GDM1 (cell line): ENCODE measurements at regions not wholly inside any gene's neighbourhood (a gene's known extent, or its start where the extent isn't known, plus 50 kb on each side); places are given as distances from the start of the nearest gene placed in this dataset.
"Not testable (repeated sequence)": the region's sequence is repeated elsewhere in the genome, so short reads cannot be mapped to it uniquely, and the experiment has no call there.

Experiments used
- DNase-seq: peaks from one replicate; lab custom pipeline; 2025; lab: John Stamatoyannopoulos, UW

- no peak for DNase-seq
Measured at GRCh38 chr17:52885882-52886281, 727.4 kb upstream of the CA10 start.

DNA sequence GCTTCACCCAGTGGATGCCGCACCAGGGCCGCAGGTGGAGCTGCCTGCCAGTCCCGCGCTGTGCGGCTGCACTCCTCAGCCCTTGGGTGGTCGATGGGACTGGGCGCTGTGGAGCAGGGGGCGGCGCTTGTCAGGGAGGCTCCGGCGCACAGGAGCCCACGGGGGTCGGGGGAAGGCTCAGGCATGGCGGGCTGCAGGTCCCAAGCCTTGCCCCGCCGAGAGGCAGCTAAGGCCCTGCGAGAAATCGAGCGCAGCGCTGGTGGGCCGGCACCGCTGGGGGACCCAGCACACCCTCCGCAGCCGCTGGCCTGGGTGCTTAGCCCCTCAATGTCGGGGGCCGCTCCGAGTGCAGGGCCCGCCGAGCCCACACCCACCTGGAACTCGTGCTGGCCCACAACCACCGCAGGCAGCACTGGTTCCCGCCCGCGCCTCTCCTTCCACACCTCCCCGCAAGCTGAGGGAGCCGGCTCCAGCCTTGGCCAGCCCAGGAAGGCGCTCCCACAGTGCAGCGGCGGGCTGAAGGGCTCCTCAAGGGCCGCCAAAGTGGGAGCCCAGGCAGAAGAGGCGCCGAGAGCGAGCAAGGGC lies 725.5 kb upstream of the CA10 start:
- not testable (repeated sequence) for DNase-seq

DNA sequence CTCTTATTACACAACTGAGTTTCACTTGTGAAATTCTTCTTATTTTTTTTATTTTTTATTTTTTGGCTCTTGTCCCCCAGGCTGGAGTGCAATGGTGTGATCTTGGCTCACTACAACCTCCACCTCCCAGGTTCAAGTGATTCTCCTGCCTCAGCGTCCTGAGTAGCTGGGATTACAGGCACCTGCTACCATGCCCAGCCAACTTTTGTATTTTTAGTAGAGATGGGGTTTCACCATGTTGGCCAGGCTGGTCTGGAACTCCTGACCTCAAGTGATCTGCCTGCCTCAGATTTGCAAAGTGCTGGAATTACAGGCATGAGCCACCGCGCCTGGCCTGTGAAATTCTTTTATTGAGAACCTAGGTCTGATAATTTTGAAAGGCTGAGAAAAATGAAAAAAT lies 688.3 kb upstream of the CA10 start:
- DNase-seq: not testable (repeated sequence)

DNA sequence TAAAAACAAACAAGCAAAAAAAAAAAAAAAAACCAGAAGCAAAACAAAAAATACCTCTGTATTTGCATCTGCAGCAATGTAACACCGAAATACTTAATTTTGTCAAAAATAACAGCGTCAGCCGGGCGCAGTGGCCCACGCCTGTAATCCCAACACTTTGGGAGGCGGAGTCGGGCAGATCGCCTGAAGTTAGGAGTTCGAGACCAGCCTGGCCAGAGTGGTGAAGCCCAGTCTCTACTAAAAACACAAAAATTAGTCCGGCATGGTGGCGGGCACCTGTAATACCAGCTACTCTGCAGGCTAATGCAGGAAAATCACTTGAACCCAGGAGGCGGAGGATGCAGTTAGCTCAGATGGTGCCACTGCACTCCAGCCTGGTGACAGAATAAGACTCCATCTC lies 683.5 kb upstream of the CA10 start:
- no peak for DNase-seq

GRCh38 chr17:52837492-52837891 lies 679.0 kb upstream of the CA10 start:
- DNase-seq: no peak

- no peak for DNase-seq
Measured at GRCh38 chr17:52831536-52831935, 673.0 kb upstream of the CA10 start.

- no peak for DNase-seq
Measured at GRCh38 chr17:52828621-52829020, 670.1 kb upstream of the CA10 start.

DNA sequence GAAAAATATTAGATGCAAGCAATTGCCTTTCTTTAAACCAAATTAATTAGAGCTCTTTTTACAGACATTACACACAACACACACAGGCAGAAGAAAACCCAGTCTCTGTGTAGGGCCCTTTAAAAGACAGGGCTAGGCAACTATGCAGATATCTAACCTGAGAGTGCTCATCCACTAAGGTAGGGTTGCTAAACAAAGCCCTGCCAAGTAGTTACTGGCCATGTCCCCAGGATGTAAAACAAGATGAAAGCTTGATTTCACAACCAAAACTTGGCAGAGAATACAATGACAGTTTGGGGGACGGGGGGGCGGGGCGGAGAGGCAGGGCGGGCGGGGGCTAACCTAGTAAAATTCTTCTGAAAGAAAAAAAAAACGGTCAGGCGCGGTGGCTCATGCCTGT lies 669.0 kb upstream of the CA10 start:
- no peak for DNase-seq

GRCh38 chr17:52824542-52824941 lies 666.0 kb upstream of the CA10 start:
- no peak for DNase-seq

- no peak for DNase-seq
Measured at GRCh38 chr17:52823155-52823554, 664.6 kb upstream of the CA10 start.

DNA sequence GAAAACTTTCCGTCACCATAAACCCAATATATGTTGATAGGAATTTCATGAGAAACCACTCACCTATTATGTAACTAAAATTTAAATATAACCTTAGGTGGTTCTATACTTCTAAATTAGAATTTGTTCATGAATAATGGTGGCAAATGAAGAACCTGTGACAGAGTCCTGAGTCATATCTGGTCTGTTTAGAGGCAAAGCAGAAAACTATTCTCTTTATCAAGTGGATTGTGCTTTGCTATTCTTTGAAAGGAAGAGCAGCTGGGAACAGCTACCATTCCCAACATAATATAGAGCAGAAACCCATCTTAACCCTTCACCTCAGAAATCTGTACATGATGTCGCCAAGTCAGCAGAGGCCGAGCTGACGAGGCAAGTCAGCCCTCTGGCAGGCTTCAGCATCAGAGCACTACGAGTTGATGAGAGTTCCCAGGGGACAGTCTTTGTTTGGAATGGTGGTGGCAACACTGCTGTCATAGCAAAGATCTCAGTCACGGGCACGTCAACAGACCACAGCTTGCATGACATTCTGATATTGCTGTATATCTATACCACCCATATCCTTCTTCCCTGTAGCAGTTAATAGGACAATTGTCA lies 631.9 kb upstream of the CA10 start:
- DNase-seq: no peak

DNA sequence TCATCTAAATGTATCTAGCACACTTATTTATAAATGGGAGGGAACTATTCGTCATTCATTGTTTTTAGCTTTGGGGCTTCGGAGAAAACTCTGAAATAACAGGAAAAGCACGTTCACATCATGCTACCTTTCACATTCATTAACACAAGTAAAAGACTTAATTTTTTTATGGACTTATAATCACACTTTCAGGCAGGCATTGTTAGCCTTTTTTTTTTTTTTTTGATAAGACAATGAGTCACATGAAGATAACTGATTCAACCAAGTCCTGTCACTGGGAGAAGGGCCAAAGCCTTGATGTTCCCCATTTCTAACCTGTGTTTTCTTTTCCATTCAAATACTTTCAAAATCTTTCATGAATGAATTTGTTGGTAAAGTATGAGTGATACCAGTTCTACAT lies 631.3 kb upstream of the CA10 start:
- DNase-seq: no peak

DNA sequence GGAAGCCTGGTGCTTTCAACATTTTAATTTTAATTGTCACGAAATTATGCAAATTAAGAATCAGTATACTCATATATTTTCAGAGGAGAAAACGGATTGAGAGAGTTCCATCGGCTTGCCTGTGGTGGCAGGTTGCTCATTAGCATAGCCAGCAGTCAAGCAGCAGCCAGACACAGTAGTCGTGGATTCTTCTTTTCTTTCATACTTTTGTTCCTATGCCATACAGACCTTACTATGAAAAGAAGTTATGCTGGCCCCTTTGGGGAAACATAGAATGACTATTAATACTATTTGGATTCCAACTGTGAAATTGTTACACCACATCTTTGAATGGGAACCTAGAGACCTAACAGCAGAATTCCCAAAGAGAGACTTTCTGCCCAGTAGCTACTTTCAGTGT lies 617.7 kb upstream of the CA10 start:
- no peak for DNase-seq

- no peak for DNase-seq
Measured at GRCh38 chr17:52762794-52763167, 604.3 kb upstream of the CA10 start.

DNA sequence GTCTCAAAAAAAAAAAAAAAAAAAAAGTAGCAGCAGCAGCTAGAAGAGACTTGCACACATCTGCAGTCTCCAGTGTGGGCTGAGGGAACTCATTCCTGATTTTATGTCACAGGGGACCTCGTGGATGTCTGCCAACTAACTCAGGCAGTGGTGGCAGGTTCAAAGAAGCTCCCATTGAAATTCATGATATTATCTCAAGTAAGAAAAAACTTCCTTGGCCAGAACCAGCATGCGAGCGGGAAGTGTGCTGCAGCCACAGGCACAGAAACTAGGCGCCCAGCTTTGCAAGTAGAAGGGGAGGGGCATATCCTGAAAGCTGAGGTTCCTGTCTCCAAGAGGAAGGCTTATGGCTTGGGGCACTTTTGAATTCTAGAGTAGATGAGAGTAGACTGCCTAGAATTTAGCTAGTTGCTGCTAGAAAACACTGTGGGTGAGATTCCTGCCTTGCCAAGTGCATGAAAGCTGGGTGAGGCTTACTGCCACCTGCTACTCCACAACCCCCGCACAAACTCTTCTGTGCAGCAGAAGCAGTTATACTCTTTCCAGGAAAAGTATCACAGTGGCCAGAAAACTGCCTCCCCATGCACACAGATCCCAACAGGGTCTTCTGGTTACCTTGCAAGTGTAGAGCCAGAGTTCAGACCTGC lies 603.8 kb upstream of the CA10 start:
- no peak for DNase-seq

DNA sequence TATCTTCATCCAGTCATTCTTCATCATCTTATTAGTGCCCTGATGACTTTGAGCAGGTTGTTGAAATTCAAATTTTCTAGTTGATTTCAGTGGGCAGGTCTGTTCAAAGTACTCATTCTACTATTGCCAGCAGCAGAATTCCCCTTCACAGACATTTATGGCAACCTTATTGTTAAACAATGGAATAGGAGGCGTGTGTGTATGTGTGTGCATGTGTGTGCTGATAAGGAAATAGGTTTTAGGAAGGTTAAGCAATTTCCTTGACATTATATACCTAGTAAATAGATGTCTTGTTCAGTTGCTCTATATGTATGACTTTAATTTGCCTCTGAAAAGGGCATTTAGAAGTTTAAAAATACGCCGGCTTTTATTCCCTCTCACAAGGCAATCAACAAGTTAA lies 601.4 kb upstream of the CA10 start:
- no peak for DNase-seq

- DNase-seq: no peak
Measured at GRCh38 chr17:52758481-52758880, 600.0 kb upstream of the CA10 start.

DNA sequence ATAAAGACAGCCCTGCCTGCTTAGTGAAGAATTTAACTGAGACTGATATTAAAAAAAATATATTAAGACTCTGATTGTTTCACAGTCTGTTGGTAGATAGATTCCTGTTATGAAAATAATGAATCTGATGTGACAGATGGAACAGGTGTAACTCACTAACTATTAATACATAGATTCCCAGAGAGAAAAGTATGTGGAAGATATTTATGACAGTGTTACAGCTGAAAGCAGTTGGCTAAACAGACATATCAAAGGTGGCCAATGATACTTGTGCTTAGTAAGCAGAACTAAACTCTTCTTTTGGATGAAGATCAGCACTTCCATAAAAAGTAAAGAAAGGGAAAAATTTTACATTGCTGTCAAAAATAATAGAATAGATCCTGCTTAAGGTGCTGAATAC lies 598.2 kb upstream of the CA10 start:
- no peak for DNase-seq

DNA sequence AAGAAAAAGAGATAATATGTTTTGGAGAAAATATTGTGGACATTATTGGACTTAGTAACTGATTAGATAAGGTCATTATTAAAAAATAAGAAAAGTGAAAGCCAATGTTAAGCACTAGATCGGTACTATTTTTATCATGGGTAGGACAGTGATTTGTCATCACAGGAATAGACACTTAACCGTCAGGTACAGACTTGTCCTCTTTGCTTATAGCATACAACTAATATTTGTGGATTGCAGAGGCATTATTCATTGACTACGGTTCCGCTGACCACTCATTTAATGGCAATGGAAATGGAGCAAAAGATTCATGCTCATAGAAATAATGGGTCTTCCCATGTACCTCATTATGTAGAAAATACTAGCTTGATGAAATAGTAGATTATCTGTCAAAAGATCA lies 596.3 kb upstream of the CA10 start:
- no peak for DNase-seq

GRCh38 chr17:52751051-52751450 lies 592.5 kb upstream of the CA10 start:
- DNase-seq: no peak

GRCh38 chr17:52744179-52744578 lies 585.7 kb upstream of the CA10 start:
- DNase-seq: no peak

DNA sequence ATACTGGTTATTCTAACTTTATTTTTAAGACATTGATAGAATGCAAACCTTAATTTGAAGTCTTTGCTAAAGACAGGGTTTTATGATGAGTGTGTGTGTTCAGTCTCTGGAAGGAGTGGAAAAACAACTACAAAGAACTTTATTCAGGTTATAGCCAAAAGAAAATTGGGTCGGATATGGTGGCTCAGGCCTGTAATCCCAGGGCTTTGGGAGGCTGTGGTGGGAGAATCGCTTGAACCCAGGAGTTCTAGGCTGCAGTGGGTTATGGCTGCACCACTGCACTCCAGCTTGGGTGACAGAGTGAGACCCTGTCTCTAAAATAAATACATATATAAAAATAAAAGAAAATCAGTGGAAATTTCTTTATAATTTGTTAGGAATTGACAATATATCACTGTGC lies 581.5 kb upstream of the CA10 start:
- no peak for DNase-seq

DNA sequence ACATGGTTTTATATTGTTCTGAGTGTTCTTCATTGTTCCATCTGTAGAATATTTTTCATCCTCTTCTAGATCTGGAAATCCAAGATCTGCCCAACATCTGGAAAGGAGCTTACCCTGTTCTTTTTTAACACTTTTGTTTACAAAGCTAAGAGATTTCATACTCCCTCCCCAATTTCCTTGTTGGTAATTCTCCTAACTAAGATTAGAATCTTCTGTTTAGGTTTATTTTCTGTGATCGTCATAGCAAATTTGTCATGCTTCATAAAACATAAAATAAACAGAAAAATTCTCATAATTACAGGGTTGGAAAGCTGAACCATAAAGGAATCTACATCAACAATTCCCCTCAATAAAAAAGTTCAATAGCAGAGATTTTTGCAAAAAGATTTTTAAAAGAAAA lies 580.3 kb upstream of the CA10 start:
- DNase-seq: no peak

GRCh38 chr17:52737071-52737470 lies 578.6 kb upstream of the CA10 start:
- DNase-seq: no peak
